ENCODE measurements at regions not wholly inside any gene's neighbourhood (a gene's known extent, or its start where the extent isn't known, plus 50 kb on each side); places are given as distances from the start of the nearest gene placed in this dataset.
"Not testable (repeated sequence)": the region's sequence is repeated elsewhere in the genome, so short reads cannot be mapped to it uniquely, and the experiment has no call there.

- no peak for DNase-seq
Measured at GRCh38 chr6:109875973-109876372, 102.1 kb upstream of the GPR6 start.

GRCh38 chr6:109877028-109878004 lies 100.8 kb upstream of the GPR6 start:
- no peak for DNase-seq

GRCh38 chr6:109878005-109878690 lies 100.0 kb upstream of the GPR6 start:
- not testable (repeated sequence) for DNase-seq

GRCh38 chr6:109879081-109879480 lies 99.0 kb upstream of the GPR6 start:
- DNase-seq: not testable (repeated sequence)

GRCh38 chr6:109879521-109879920 lies 98.6 kb upstream of the GPR6 start:
- DNase-seq: no peak

- not testable (repeated sequence) for DNase-seq
Measured at GRCh38 chr6:109881069-109881468, 97.0 kb upstream of the GPR6 start.

GRCh38 chr6:109881953-109882490 lies 96.1 kb upstream of the GPR6 start:
- DNase-seq: not testable (repeated sequence)

- DNase-seq: no peak
Measured at GRCh38 chr6:109891924-109892323, 86.2 kb upstream of the GPR6 start.

- peak; percentile 94 for DNase-seq
Measured at GRCh38 chr6:109892451-109893435, 85.4 kb upstream of the GPR6 start.

- no peak for DNase-seq
Measured at GRCh38 chr6:109893606-109894005, 84.5 kb upstream of the GPR6 start.

GRCh38 chr6:109894181-109894580 lies 83.9 kb upstream of the GPR6 start:
- no peak for DNase-seq

GRCh38 chr6:109896341-109896740 lies 81.8 kb upstream of the GPR6 start:
- no peak for DNase-seq

GRCh38 chr6:109897025-109897424 lies 81.1 kb upstream of the GPR6 start:
- no peak for DNase-seq

GRCh38 chr6:109897561-109898080 lies 80.5 kb upstream of the GPR6 start:
- no peak for DNase-seq

GRCh38 chr6:109901976-109902375 lies 76.1 kb upstream of the GPR6 start:
- no peak for DNase-seq

GRCh38 chr6:109902870-109903269 lies 75.2 kb upstream of the GPR6 start:
- DNase-seq: no peak

GRCh38 chr6:109910571-109910970 lies 67.5 kb upstream of the GPR6 start:
- DNase-seq: no peak

GRCh38 chr6:109912118-109912517 lies 66.0 kb upstream of the GPR6 start:
- no peak for DNase-seq

GRCh38 chr6:109912952-109913351 lies 65.2 kb upstream of the GPR6 start:
- DNase-seq: no peak

- DNase-seq: not testable (repeated sequence)
Measured at GRCh38 chr6:109915748-109916147, 62.4 kb upstream of the GPR6 start.

- no peak for DNase-seq
Measured at GRCh38 chr6:109916759-109917158, 61.4 kb upstream of the GPR6 start.

- DNase-seq: no peak
Measured at GRCh38 chr6:109918227-109918626, 59.9 kb upstream of the GPR6 start.

All from NCI-H774 (cell line).